K562 (cell line): ENCODE measurements at regions not wholly inside any gene's neighbourhood (a gene's known extent, or its start where the extent isn't known, plus 50 kb on each side); places are given as distances from the start of the nearest gene placed in this dataset.
"Not testable (repeated sequence)": the region's sequence is repeated elsewhere in the genome, so short reads cannot be mapped to it uniquely, and the experiment has no call there.

Experiments
- ATAC-seq: fragments of 200-7000 bp; cut with Tn5 transposase; 3 replicates; pipeline ENCODE4 v1.9.1; 2020; ENCODE audit warnings: moderate library complexity
- BruUV-seq: library from RNA; stranded (reverse); fragments of 400-500 nt; replicated peaks from 2 replicates; lab custom pipeline; 2021; lab: Mats Ljungman, UMichigan
- CTCF ChIA-PET: fragments of 300-600 bp; formaldehyde crosslinking; extraction: SDS; loops from one replicate; lab custom pipeline; 2021; ENCODE audit warnings: low intra/inter-chr PET ratio; lab: Yijun Ruan, JAX
- POLR2A ChIA-PET: fragments of 300-600, 350-650 bp; sonication (Branson Sonifier 250); formaldehyde crosslinking; extraction: SDS; loops from one replicate; lab custom pipeline; 2021; ENCODE audit warnings: antibody characterized with exemption, inconsistent platforms; lab: Yijun Ruan, JAX
- DNase-seq, 4 experiments: peaks; one replicate each; pipeline versions ENCODE4 v3.0.0 to v3.0.0-alpha.2; 2011 to 2018; ENCODE audit warnings: low spot score in 3 of 4, mixed read lengths in 3 of 4; ENCODE audit errors: extremely low read depth in 1 of 4
- FAIRE-seq: peaks from 2 replicates; lab custom pipeline; 2011; peaks lifted over from hg19 to GRCh38; lab: Jason Lieb, UNC
- H2AFZ ChIP-seq: 2 replicates; pipeline ENCODE4 v1.6.0; 2011; ENCODE audit warnings: low read depth, low read length, control low read depth, inconsistent platforms
- H3K27ac ChIP-seq: fragments of 200-600 bp; 3 replicates; pipeline ENCODE4 v1.8.0; 2011; ENCODE audit warnings: low read depth, mild to moderate bottlenecking, control low read depth, inconsistent platforms, low read length, moderate library complexity, mixed read lengths; ENCODE audit errors: extremely low read depth
- H3K27me3 ChIP-seq, 2 experiments: fragments of 300-600 bp in 1 of 2; 2 replicates in 1 of 2; 3 replicates in 1 of 2; pipeline versions ENCODE4 v1.6.0 to v1.8.0; 2011; ENCODE audit warnings: inconsistent platforms in 2 of 2, low read length in 2 of 2, mild to moderate bottlenecking in 1 of 2, mixed read lengths in 1 of 2, moderate library complexity in 1 of 2; ENCODE audit not compliant: control insufficient read depth in 2 of 2, insufficient read depth in 2 of 2
- H3K36me3 ChIP-seq: fragments of 300-600 bp; 3 replicates; pipeline ENCODE4 v1.8.0; 2011; ENCODE audit warnings: mild to moderate bottlenecking, low read length, inconsistent platforms; ENCODE audit not compliant: control insufficient read depth, insufficient read depth
- H3K4me1 ChIP-seq, 2 experiments: fragments of 200-600 bp in 1 of 2; replicated peaks in 1 of 2; 2 replicates in 1 of 2; 3 replicates in 1 of 2; pipeline versions ENCODE4 v1.5.1 to v1.8.0; 2011; ENCODE audit warnings: inconsistent platforms in 2 of 2, low read length in 2 of 2, mild to moderate bottlenecking in 1 of 2, mixed read lengths in 1 of 2, moderate library complexity in 1 of 2; ENCODE audit not compliant: control insufficient read depth in 2 of 2, insufficient read depth in 2 of 2
- H3K4me2 ChIP-seq: 2 replicates; pipeline ENCODE4 v1.6.1; 2011; ENCODE audit warnings: low read length, control low read depth, inconsistent platforms, mixed read lengths; ENCODE audit not compliant: insufficient read depth
- H3K4me3 ChIP-seq: fragments of 200-600 bp; sonication (generic), shearing (Covaris generic); 2 replicates; pipeline ENCODE4 v1.5.1; 2016; ENCODE audit warnings: control low read depth, inconsistent platforms
- H3K79me2 ChIP-seq: fragments of 200-600 bp; 3 replicates; pipeline ENCODE4 v1.8.0; 2011; ENCODE audit warnings: low read length, inconsistent platforms; ENCODE audit not compliant: control insufficient read depth, insufficient read depth
- H3K9ac ChIP-seq, 2 experiments: 2 replicates each; pipeline versions ENCODE4 v1.6.0 to v1.6.1; 2011; ENCODE audit warnings: low read depth in 2 of 2, low read length in 2 of 2, control low read depth in 1 of 2, inconsistent platforms in 1 of 2, mild to moderate bottlenecking in 1 of 2, mixed read lengths in 1 of 2; ENCODE audit not compliant: insufficient read depth in 1 of 2
- H3K9me1 ChIP-seq: one replicate; pipeline ENCODE4 v1.6.0; 2011; ENCODE audit warnings: inconsistent platforms, mild to moderate bottlenecking, low read length, moderate library complexity; ENCODE audit not compliant: control insufficient read depth, insufficient read depth
- H3K9me3 ChIP-seq: replicated peaks from 2 replicates; pipeline ENCODE4 v1.5.1; 2011; ENCODE audit warnings: low read depth, low read length, inconsistent platforms; ENCODE audit not compliant: control insufficient read depth, insufficient read depth
- H4K20me1 ChIP-seq: replicated peaks from 2 replicates; pipeline ENCODE4 v1.6.1; 2011; ENCODE audit warnings: low read length, inconsistent platforms, mixed read lengths; ENCODE audit not compliant: control insufficient read depth, insufficient read depth
- ESRRA ChIP-seq: fragments of 450-650 bp; IDR thresholded peaks from 2 replicates; pipeline ENCODE4 v1.6.1; 2014; ENCODE audit warnings: low read depth, mild to moderate bottlenecking, moderate library complexity, borderline replicate concordance
- NCOA2 ChIP-seq, 2 experiments: fragments of 450-650 bp; IDR thresholded peaks; 2 replicates each; pipeline ENCODE4 v1.6.1; 2018; ENCODE audit warnings: mild to moderate bottlenecking in 2 of 2, moderate library complexity in 1 of 2; ENCODE audit not compliant: partially characterized antibody in 2 of 2
- RCOR1 ChIP-seq, 2 experiments: IDR thresholded peaks; 2 replicates each; pipeline ENCODE4 v1.6.1; 2012; ENCODE audit warnings: low read depth in 2 of 2, low read length in 2 of 2, borderline replicate concordance in 1 of 2, improper control_type of control experiment in 1 of 2
- SIN3B ChIP-seq: fragments of 450-650 bp; IDR thresholded peaks from 2 replicates; pipeline ENCODE4 v1.6.1; 2017; ENCODE audit warnings: low read depth, mild to moderate bottlenecking, moderate library complexity
- ZNF146 ChIP-seq: IDR thresholded peaks from one replicate; pipeline ENCODE4 v1.6.1; 2018; ENCODE audit warnings: missing compliant biosample characterization; ENCODE audit not compliant: unreplicated experiment
- ZNF354B ChIP-seq: fragments of 250-450 bp; sonication (Bioruptor Pico); IDR thresholded peaks from 2 replicates; pipeline ENCODE4 v1.4.0; 2020
- ZNF696 ChIP-seq: fragments of 250-450 bp; sonication (Bioruptor Pico); conservative IDR thresholded peaks from 2 replicates; pipeline ENCODE4 v1.4.0; 2020; ENCODE audit warnings: mild to moderate bottlenecking, moderate library complexity
- WGBS: fragments of 100-300 bp; shearing (Covaris generic); methylation state at CpG from one replicate; pipeline ENCODE4 v1.1.6; 2016; ENCODE audit warnings: low coverage, mixed read lengths; ENCODE audit not compliant: insufficient coverage; ENCODE audit errors: missing lambda C conversion rate; 5-methylcytosine and 5-hydroxymethylcytosine counted together
- in situ Hi-C: fragments of 300-500 bp; cut with MboI; formaldehyde crosslinking; loops from 4 replicates; pipeline ENCODE4 v1.15.0; 2018; ENCODE audit warnings: inconsistent platforms, mixed read lengths
- intact Hi-C: fragments of 100-400 bp; cut with micrococcal nuclease; formaldehyde crosslinking; loops from 2 replicates; pipeline ENCODE4 v1.14.2; 2022

- H3K9me1 ChIP-seq, H3K4me1 ChIP-seq, H3K9ac ChIP-seq, DNase-seq, H3K27me3 ChIP-seq, POLR2A ChIA-PET, H3K4me2 ChIP-seq, FAIRE-seq, BruUV-seq, H4K20me1 ChIP-seq, H3K79me2 ChIP-seq, H3K4me3 ChIP-seq, in situ Hi-C loops, intact Hi-C loops, CTCF ChIA-PET, H2AFZ ChIP-seq, H3K27ac ChIP-seq, H3K9me3 ChIP-seq, H3K36me3 ChIP-seq, ATAC-seq: not testable (repeated sequence)
- no CpG with 5 or more reads among the region's 3 CpGs for WGBS
- peak; percentile 9 for TF ChIP-seq ZNF146
Measured at GRCh38 chr10:8318429-8318828, 263.9 kb downstream of the GATA3 start.

GRCh38 chr10:8318956-8319355 is 264.5 kb downstream of the GATA3 start:
- Histone ChIP-seq H3K79me2 (no peaks in the 10 kb centered on the region), H3K9ac (no peak overlapping the region), H2AFZ (no peak overlapping the region), H3K4me3 (no peak overlapping the region), H3K4me2 (no peak overlapping the region), H3K9me3 (no peaks in the 10 kb centered on the region), H4K20me1 (no peaks in the 10 kb centered on the region), H3K9me1 (no peaks in the 10 kb centered on the region), H3K27me3 (no peaks in the 10 kb centered on the region), H3K4me1 (peaks cover 0 to 10% of the 10 kb centered on the region in 2 experiments; a peak in 3 of 5 replicates), H3K36me3 (no peaks in the 10 kb centered on the region), H3K27ac (no peak overlapping the region)
- CTCF ChIA-PET = no interaction called here
- DNase-seq (no peak), FAIRE-seq (no peak), ATAC-seq (no peak)
- intact Hi-C loops (no loop called here), in situ Hi-C loops (no loop called here)
- TF ChIP-seq RCOR1 (IDR thresholded peaks at IDR 0.05; ENCODE audit: borderline replicate concordance in 1 of 2, low read depth in 2 of 2, low read length in 2 of 2) (no peak), ZNF354B (no peak), ZNF696 (no peak), ESRRA (no peak), SIN3B (no peak), NCOA2 (IDR thresholded peaks at IDR 0.05; ENCODE audit: partially characterized antibody in 2 of 2) (no peak)
- POLR2A ChIA-PET = no interaction called here
- BruUV-seq = no TSS peak
- 11% methylated on average over 2 of the region's 2 CpGs for WGBS
